ENCODE measurements at regions not wholly inside any gene's neighbourhood (a gene's known extent, or its start where the extent isn't known, plus 50 kb on each side); places are given as distances from the start of the nearest gene placed in this dataset.

DNA sequence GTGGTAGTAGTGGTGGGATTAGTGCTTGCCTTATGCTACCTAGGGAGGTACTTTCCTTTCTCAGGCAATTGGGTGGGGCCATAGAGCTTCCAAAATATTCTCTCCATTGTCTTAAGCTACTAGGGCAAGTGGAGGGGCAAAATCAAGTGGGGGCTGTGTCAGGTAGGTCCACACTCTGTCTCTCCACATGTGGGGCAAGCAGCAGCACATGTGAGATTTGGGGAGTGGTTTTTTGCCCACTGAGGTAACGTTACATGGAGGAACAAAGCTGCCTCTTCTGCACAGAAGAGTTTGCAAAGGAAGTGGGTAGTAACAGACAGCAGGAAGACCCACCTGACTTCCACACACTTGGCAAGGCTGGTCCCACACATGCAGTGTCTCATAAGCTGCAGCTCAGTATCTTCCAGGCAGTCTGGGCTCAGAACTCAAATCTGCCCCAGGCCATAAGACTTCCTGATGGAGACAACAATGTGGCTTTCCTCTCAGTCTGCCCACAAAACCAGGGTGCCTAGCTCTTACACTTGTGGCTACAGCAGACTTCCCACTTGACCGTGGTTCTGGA lies 1581.5 kb upstream of the PCDH20 start:
- no peak for DNase-seq

DNA sequence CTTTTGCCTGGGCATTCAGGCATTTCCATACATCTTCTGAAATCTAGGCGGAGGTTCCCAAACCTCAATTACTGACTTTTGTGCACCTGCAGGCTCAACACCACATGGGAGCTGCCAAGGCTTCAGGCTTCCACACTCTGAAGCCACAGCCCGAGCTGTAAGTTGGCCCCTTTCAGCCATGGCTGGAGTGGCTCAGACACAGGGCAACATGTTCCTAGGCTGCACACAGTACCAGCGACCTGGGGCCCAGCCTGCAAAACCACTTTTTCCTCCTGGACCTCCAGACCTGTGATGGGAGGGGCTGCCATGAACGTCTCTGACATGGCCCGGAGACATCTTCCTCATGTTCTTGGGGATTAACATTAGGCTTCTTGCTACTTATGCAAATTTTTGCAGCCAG lies 1558.2 kb upstream of the PCDH20 start:
- no peak for DNase-seq

DNA sequence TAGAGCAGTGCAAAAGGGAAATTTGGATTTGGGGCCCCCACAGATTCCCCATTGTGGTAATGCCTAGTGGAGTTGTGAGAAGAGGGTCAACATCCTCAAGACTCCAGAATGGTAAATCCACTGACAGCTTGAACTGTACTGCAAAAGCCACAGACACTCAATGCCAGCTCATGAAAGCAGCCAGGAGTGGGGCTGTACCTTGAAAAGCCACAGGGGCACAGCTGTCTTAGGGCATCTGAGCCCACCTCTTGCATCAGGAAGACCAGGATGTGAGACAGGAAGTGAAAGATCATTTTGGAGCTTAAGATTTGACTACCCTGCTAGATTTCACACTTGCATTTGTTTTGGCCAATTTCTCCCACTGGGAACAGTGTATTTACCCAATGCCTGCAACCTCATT lies 1548.9 kb upstream of the PCDH20 start:
- no peak for DNase-seq

DNA sequence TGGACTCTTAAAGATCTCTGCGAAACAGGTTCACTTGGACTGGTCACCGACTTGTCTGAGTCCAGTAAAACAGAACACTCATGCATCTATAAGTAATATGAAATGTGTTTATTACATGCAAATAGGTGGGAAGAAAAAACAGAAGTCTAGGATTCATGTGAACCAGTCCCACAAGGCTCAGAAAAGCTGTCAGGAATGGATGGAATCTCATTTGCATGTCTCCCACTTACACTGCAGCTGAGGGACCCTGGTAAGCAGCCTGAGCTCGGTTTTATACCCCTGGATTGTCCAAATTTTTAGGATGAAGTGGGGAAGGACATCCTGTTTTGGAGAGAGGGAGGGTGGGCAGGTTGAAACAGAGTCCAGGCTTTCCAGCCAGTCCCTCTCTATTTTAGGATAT lies 1545.1 kb upstream of the PCDH20 start:
- no peak for DNase-seq

DNA sequence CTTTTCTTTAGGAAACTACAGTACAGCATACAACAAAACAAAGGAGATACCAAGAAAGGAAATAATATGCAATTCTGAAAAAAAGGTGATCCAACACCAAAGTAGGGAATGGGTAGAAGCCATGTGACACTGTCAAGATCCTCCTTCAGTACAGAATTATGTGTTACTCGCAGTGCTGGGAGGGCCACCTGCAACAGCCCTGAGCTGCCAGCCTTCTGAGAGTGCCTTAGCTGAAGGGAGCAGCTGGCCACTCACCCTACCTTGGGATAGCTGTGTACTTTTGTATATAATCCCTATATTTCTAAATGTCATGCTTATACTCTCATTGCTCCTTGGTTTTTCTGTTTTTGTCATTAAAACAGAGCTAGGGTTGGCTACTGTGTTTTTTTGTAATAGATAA lies 1518.2 kb upstream of the PCDH20 start:
- no peak for DNase-seq

DNA sequence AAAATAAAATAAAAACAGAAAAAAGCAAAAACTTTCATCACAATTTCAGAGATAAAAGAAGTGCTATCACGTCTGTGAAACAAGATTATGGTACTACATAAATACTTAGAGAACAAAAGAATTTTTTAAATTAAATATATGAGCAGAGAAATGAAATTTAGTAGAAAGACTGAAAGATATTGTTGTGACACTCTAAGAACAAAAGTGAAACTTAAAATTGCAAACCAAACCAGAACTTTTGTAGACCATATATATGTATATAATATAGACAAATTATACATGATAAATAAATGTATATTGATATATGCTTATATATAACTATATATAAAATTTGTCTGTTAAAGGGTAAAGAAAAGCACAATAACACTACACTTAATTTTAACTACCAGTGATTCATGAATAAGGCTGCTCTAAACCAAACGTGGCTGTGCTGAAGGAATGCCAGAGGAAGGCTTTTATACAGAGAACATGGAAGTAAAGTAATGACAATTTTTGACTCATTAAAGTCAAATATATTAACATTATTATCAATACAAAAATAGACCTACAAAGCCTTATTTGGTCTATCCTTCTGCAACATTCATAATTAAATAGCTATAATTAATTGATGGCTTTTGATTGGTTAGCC lies 1516.7 kb upstream of the PCDH20 start:
- DNase-seq, result no peak

DNA sequence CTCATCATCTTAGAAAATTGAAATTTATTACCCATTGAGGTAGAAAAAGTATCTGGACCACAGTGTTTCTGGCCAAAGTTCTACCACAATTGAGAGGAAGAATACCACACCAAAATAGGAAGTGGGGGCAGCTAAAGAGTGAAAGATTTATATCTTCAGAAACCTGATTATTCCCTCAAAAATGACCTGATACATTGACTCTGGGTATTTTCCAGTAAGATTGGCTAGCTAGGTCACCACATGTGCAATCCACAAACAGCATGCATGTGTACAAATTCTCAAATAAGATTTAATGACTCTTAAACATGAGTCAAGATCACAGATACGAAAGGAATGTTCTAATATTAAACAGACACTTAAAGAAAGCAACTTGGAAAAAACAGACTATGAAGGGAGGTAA lies 1516.2 kb upstream of the PCDH20 start:
- DNase-seq, result no peak

DNA sequence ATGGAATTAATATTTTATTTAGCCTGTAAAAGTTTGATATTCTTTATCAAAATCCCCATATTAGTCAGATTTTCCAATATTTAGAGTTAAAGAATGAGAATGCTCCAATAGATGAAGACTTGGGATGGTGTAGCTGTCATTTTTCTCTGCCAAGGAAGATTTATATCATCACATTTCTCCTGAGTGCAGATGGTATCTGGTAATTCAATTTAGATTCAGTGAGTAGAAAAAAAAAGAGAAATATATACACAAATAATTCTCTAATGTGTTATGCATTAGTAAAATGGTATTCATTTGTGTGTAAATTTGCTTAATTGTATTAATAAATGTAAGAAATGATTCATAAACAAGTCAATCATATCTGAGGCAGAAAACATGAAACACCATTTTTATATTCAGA lies 1508.7 kb upstream of the PCDH20 start:
- DNase-seq, result no peak

DNA sequence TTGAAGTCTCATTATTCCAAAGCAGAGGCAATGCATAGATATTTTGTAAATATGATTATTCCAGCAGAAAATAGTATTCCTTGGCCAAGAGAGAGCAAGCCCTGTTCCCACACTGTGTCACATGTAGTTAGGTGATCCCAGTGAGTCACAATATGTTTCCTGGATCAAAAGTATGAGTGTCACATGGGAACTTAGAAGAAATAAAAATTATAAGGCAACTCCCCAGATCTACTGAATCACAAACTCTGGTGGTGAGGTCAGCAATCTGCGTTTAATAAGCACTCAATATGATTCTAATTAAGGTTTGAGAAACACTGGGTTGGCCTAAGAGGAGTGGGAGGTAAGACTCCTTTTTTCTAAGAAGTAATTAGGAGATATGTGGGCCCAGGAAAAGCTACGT lies 1504.5 kb upstream of the PCDH20 start:
- DNase-seq, result no peak

DNA sequence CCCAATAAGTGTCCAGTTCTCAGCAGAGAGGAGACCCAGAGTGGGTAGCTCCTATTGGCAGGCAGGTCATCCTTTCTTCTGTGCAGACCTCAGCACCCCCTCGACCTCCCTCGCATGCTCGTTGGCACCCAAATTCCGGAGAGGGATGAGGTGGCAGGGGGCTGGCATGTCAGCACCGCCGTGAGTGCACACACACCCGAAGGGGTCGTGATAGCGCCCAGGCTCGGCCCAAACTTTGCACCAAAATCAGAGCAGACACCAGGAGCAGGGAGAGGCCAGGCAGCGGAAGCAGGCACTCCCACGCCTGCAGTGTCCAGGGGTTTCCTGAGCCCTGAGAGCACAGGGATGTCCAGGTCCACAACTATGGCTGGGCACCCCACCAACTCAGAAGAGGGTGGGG lies 1503.8 kb upstream of the PCDH20 start:
- DNase-seq, result no peak

DNA sequence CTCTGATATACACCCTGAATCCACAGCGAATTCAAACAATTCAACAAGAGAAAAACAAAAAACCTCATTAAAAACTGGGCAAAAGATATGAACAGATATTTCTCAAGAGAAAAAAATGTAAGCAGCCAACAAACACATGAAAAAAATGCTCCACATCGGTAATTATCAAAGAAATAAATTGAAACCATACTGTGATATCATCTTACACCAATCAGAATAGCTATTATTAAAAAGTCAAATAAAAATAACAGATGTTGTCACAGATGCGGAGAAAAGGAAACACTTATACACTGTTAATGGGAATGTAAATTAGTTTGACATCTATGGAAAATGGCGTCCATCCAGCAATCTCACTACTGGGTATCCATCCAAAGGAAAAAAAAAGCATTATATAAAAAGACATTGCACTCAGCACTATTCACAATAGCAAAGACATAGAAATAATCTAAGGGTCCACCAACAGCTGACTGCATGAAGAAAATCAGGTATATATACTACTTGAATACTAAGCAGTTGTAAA lies 1495.0 kb upstream of the PCDH20 start:
- no peak for DNase-seq

DNA sequence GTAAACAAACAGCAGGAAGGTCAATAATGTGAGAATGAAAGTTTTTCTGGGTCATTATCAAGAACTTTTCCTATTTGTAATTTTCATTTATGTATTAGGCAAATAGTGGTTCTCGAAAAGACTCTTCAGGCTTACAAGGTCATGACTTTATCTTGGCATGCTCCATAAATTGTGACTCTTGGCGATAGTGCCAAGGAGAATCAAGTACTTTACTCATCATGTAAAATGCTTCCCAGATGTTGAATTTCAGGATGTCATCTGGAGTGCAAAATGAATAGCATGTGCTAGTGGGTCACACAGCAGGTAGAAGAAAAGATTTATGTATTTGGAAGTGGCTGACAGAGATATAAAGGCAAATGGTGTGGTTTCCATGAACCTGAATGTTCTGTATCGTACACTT lies 1492.7 kb upstream of the PCDH20 start:
- no peak for DNase-seq

DNA sequence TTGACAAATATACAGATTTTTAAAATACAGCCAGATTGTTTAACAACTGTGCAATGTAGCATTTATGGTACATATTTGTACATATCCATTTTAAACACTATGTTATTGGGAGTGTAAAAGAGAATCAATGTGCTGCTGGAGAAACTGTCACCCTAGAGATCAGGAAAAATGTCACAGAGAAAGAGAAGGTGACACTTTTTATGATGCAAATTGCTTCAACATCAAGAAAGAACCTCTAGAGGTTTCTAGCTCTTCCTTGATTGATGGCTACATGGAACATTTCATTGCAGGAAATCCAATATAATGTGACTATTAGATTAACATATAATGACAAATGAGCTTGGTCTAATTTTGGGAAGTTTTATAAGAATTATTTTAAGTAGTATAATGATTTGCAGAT lies 1491.2 kb upstream of the PCDH20 start:
- no peak for DNase-seq

DNA sequence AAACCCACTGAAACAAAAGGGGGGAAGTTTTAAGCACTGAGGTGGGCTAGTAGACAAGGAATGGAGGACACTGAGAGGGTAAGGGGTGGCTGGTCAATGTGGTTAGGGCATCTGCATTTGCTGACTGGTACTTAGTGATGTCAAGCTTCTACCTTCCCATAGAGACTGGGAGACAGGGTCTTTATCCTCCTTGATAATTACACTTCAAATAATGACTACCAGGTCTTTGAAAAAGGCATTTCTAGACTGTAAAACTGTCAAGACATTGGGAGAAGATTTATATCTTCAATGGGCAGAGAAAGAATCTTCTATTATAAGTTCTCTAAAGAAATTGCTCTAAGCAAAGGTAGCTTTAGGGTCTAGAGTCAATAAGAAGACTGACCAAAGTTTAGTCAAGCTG lies 1490.8 kb upstream of the PCDH20 start:
- no peak for DNase-seq

DNA sequence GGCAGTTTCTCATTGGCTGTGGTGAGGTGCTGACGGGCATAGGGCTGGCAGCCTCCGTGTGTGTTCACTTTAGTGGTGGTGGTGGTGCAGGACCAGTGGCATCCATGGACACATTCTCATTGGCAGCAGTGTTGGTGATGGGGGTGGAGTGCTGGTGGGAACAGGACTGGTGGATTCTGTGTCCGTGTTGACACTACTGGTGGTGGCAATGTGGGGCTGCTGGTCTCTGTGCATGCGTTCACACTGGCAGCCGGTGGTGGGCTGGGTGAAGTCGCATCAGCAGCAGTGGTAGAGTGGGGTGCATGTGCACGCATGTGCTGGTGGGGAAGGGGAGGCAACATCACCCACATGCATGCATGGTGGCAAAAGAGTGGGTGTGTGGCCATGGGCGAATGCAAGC lies 1471.4 kb upstream of the PCDH20 start:
- DNase-seq, result no peak

DNA sequence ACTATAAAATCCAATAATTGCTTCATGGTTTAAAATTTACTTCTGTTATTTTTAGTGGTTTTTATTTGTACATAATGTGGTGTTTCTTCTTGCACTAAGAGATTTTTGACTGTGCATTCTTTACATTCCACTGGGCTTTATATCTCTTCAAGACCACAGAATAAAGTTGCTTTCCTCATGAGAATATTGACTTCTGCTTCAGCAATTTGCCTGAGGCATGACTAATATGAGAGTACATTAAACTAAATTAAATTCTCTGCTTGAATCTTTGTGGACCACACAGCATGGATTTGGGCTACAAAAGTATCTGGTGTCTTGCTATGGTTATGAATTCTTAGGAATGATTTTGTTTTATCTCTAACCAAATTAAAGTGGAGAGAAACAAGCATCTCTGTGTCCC lies 1463.4 kb upstream of the PCDH20 start:
- no peak for DNase-seq

DNA sequence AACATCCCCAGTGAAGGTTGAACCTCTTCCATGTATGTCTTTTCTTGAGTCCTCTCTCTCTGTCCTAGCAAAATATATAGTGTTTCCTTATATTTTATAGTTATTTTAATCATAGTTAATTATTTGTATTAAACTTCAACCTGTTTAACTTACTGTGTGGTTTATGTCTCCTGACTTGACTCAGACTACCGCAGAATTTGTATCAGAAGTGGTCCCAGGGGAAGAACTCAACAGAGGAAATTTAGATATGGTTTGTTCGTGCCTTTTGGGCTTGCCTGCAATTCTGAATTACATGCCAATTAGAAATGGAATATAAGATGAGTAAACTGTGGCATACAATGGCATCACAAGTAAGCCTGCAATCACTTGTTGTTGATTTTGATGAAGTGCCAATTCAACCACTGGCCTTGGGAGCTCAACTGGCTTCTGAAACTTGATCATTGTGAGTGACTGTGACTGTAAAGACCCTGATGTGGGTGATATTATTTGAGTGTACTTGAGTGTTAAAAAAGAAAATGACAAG lies 1459.5 kb upstream of the PCDH20 start:
- no peak for DNase-seq

DNA sequence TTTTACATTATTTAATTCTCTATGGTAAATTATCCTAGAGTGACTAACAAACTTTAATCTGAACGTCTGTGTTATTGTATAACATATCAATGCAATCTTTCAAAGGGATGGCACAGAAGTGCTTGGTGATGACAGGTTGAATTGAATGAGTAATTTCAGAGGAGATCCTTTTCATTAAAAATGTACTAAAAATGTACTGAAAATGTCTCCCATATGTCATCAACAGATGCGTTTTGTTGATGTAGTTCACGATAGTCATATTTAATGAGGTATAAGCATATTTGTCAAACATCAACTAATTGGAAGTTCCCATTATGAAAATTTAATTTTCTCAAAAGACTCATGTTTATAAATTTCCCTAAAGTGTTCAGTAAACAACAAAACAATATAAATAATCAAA lies 1434.7 kb upstream of the PCDH20 start:
- DNase-seq, result peak; percentile 2

DNA sequence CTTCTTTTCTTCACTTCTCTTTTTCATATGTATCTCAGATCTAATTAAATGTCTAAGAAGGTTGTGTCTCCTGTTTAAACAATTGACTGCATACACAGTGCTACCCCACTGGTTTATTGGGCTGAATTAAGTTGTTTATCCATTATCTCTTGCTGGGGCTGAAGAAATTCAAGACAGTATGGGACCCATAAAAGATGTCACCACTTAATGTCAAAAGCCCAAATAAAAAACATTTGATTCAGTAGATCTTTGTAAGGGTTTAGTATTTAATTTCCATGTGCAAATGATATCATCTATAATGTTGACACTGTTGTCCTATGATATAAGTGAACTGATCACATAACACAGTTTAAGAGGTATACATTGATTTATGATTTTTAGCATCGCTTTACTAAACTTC lies 1431.9 kb upstream of the PCDH20 start:
- DNase-seq, result no peak

DNA sequence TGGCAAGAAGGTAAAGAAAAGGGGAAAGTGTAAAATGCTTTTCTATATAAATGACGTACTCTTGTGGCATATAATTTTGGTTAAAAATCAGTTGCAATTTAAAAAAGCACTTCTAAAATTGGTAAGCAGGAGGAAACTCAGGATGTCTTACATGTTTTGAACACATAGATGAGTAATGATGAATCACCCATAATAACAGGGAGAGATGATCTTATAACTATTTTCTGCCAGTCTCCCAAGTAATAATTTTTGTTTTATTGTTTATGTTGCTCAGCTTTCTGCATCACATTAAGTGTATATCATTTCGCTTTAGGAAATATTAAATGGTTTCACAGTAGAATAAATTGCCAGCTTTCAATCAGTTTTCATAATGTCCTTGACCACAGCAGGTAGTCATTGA lies 1430.7 kb upstream of the PCDH20 start:
- no peak for DNase-seq

DNA sequence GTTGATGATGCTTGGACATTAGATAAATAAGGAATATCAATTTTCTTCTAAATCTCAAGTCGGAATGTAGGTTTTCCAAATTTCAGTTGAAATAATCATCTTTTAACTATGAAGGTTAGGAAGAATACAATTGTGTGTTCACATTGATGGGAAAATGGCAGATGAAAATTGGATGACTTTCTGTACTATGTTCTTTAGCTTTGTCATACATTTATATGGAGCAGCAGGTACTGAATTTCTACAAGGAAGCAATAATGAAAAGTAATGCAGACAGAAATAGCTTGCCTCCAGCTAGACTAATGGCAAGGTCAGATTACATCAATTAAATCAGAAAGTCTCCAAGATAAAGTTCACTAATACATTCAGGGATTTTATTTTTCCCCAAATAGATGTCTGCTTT lies 1423.7 kb upstream of the PCDH20 start:
- DNase-seq, result no peak

DNA sequence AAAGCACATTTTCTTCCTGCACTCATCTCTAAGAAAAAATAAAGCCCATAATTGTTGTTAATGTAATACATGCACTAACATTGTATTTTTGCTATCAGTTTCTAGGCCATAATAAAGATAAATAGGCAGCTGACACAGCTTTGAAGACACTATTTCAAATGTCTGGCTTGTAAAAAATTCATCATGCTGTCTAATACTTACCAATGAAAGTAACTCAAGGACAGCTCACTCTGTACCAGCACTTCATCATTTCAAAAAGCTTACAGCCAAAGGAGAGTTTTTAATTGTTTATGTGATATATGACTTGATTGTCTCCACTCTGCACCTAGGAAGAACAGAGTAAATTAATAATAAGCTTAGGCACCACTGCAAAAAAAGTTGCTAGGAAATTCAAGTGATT lies 1423.3 kb upstream of the PCDH20 start:
- DNase-seq, result no peak

DNA sequence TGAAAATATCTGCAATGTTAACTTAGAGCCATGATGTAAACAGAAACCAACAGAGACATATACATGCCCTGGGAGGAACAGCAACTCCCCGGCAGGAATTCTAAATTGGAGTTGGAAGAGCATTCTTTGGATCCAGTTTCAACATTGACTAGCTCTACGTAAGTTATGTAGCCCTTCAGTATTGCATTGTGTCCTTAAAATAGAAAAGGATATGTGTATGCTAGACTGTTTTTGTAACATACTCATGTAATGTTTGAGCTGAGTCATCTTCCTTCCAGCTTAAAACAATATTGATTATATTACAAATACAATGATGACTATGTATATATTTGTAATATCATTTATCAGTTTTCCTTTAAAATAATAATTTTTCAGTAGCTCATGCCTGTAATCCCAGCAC lies 1422.2 kb upstream of the PCDH20 start:
- no peak for DNase-seq

DNA sequence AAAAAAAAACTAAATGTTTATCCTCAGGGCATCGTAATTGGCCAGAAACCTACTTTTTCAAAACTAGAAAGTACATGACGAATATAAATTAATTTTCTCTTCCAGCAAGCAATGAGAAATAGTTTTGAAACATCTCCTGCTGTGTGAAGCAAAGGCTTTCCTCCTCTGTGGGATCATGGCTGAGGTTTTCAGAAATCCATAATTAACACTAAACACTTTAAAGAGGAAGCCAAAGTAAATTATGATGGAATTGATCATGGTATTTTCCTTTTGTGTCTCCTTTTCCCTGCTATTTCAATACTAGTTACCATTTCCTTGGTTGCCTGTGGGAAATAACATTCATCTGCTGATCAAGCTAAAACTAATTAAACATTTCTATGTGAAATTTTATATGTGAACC lies 1413.8 kb upstream of the PCDH20 start:
- DNase-seq, result no peak

DNA sequence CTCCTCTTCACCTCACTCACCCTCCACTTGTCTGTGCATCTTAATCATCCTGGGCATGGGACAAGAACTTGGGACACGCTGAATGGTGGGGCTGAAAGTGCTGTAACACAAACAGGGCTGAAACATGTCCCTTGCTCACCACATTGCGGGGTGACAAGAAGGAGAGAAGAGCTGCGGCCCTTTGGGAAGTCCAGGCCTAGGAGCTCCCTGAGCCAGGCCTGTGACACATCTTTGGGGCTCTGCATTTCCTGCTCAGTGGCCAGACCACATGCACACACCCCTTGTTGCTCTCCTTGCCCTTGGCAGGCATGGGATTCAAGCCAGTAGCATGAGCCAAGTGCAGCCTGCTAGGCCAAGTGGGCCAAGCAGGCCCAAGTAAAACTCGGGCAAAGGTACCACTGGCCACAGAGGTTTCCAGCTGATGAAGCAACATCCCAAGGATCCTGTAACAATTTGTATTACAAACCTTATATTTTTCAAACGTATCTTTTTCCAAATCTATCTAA lies 1384.3 kb upstream of the PCDH20 start:
- DNase-seq, result no peak
